ENCODE measurements at regions not wholly inside any gene's neighbourhood (a gene's known extent, or its start where the extent isn't known, plus 50 kb on each side); places are given as distances from the start of the nearest gene placed in this dataset.

GRCh38 chr4:81574991-81575390, 103.3 kb upstream of the RASGEF1B start:
- TF ChIP-seq CTCF (IDR thresholded peaks at IDR 0.05) (no peak), POLR2A (IDR thresholded peaks at IDR 0.05) (no peak), EP300 (IDR thresholded peaks at IDR 0.05) (no peak)
